Right hindlimb (tissue), 1 donor: ENCODE measurements at regions not wholly inside any gene's neighbourhood (a gene's known extent, or its start where the extent isn't known, plus 50 kb on each side); places are given as distances from the start of the nearest gene placed in this dataset.

Source experiments
- DNase-seq: peaks from one replicate; pipeline ENCODE4 v3.0.0-alpha.2; 2018

GRCh38 chr1:168454211-168454815 is 89.5 kb downstream of the XCL2 start:
- DNase-seq: no peak

- no peak for DNase-seq
Observed at GRCh38 chr1:168453056-168453455, 90.7 kb downstream of the XCL2 start.

- no peak for DNase-seq
Observed at GRCh38 chr1:168452329-168452728, 91.5 kb downstream of the XCL2 start.

GRCh38 chr1:168447871-168448270 is 95.9 kb downstream of the XCL2 start:
- DNase-seq: no peak

- no peak for DNase-seq
Observed at GRCh38 chr1:168446081-168446480, 97.7 kb downstream of the XCL2 start.

GRCh38 chr1:168443899-168444298 is 99.9 kb downstream of the XCL2 start:
- no peak for DNase-seq

- no peak for DNase-seq
Observed at GRCh38 chr1:168443356-168443755, 100.4 kb downstream of the XCL2 start.

- DNase-seq: no peak
Observed at GRCh38 chr1:168442931-168443330, 100.9 kb downstream of the XCL2 start.

- no peak for DNase-seq
Observed at GRCh38 chr1:168441745-168442144, 102.1 kb downstream of the XCL2 start.

- DNase-seq: peak; percentile 81
Observed at GRCh38 chr1:168439456-168440375, 104.1 kb downstream of the XCL2 start.

- no peak for DNase-seq
Observed at GRCh38 chr1:168438626-168439025, 105.2 kb downstream of the XCL2 start.

GRCh38 chr1:168437821-168438220 is 106.0 kb downstream of the XCL2 start:
- no peak for DNase-seq

- DNase-seq: no peak
Observed at GRCh38 chr1:168435439-168435838, 108.4 kb downstream of the XCL2 start.

- no peak for DNase-seq
Observed at GRCh38 chr1:168433238-168433637, 110.6 kb downstream of the XCL2 start.

GRCh38 chr1:168431882-168432281 is 111.9 kb downstream of the XCL2 start:
- no peak for DNase-seq

GRCh38 chr1:168430321-168430720 is 113.5 kb downstream of the XCL2 start:
- peak; percentile 35 for DNase-seq

- DNase-seq: peak; percentile 22
Observed at GRCh38 chr1:168428063-168428731, 115.6 kb downstream of the XCL2 start.

GRCh38 chr1:168427051-168427450 is 116.7 kb downstream of the XCL2 start:
- no peak for DNase-seq

- no peak for DNase-seq
Observed at GRCh38 chr1:168424281-168424680, 119.5 kb downstream of the XCL2 start.

GRCh38 chr1:168422203-168422847 is 121.5 kb downstream of the XCL2 start:
- no peak for DNase-seq

GRCh38 chr1:168421399-168422004 is 122.3 kb downstream of the XCL2 start:
- DNase-seq: no peak

- DNase-seq: no peak
Observed at GRCh38 chr1:168420177-168420576, 123.6 kb downstream of the XCL2 start.

- no peak for DNase-seq
Observed at GRCh38 chr1:168419736-168420135, 124.1 kb downstream of the XCL2 start.
